IMR-90 (cell line): ENCODE measurements at regions not wholly inside any gene's neighbourhood (a gene's known extent, or its start where the extent isn't known, plus 50 kb on each side); places are given as distances from the start of the nearest gene placed in this dataset.

Experiments
- ATAC-seq: fragments of 200-7000 bp; cut with Tn5 transposase; 2 replicates; pipeline ENCODE4 v1.9.1; 2020; ENCODE audit warnings: low read depth, mild to moderate bottlenecking, moderate library complexity
- BruUV-seq: library from RNA; stranded (reverse); fragments of 400-500 nt; replicated peaks from 2 replicates; lab custom pipeline; 2021; lab: Mats Ljungman, UMichigan
- CTCF ChIA-PET: fragments of 300-600 bp; formaldehyde crosslinking; extraction: SDS; loops from one replicate; lab custom pipeline; 2021; ENCODE audit warnings: antibody characterized with exemption; lab: Yijun Ruan, JAX
- POLR2A ChIA-PET: fragments of 300-600 bp; sonication (Branson Sonifier 250); formaldehyde crosslinking; loops from one replicate; lab custom pipeline; 2022; ENCODE audit warnings: antibody characterized with exemption; ENCODE audit not compliant: unreplicated experiment; lab: Charles Lee
- DNase-seq: peaks from one replicate; pipeline ENCODE4 v3.0.0; 2013
- H2AFZ ChIP-seq: replicated peaks from 2 replicates; pipeline ENCODE3; 2013; ENCODE audit warnings: low read length, mild to moderate bottlenecking; ENCODE audit not compliant: poor library complexity
- H2AK5ac ChIP-seq: 2 replicates; pipeline ENCODE4 v1.6.1; 2013; ENCODE audit warnings: low read depth, low read length, inconsistent platforms
- H2AK9ac ChIP-seq: replicated peaks from 2 replicates; pipeline ENCODE3; 2013; ENCODE audit warnings: mild to moderate bottlenecking, low read depth, low read length, moderate library complexity; ENCODE audit not compliant: poor library complexity
- H2BK120ac ChIP-seq: 2 replicates; pipeline ENCODE4 v1.6.1; 2013; ENCODE audit warnings: low read depth, low read length, inconsistent platforms
- H2BK15ac ChIP-seq: 3 replicates; pipeline ENCODE4 v1.6.1; 2013; ENCODE audit warnings: low read depth, low read length, inconsistent platforms
- H2BK20ac ChIP-seq: 2 replicates; pipeline ENCODE4 v1.6.1; 2013; ENCODE audit warnings: low read depth, mild to moderate bottlenecking, inconsistent platforms, low read length, moderate library complexity
- H2BK5ac ChIP-seq: 2 replicates; pipeline ENCODE4 v1.6.1; 2013; ENCODE audit warnings: mild to moderate bottlenecking, low read depth, low read length, inconsistent platforms; ENCODE audit not compliant: poor library complexity, severe bottlenecking
- H3K14ac ChIP-seq: replicated peaks from 2 replicates; pipeline ENCODE4 v1.6.1; 2013; ENCODE audit warnings: low read depth, low read length, inconsistent platforms
- H3K18ac ChIP-seq: 2 replicates; pipeline ENCODE4 v1.6.1; 2013; ENCODE audit warnings: low read depth, low read length, control low read depth
- H3K23ac ChIP-seq: 2 replicates; pipeline ENCODE4 v1.6.1; 2013; ENCODE audit warnings: low read depth, low read length, inconsistent platforms
- H3K27ac ChIP-seq: 2 replicates; pipeline ENCODE4 v1.5.1; 2013; ENCODE audit warnings: mild to moderate bottlenecking, control low read depth, low read length; ENCODE audit not compliant: insufficient read depth
- H3K27me3 ChIP-seq: 2 replicates; pipeline ENCODE4 v1.6.1; 2013; ENCODE audit warnings: low read length; ENCODE audit not compliant: control insufficient read depth, insufficient read depth
- H3K36me3 ChIP-seq: 2 replicates; pipeline ENCODE4 v1.6.1; 2013; ENCODE audit warnings: low read length, mixed read lengths; ENCODE audit not compliant: control insufficient read depth, insufficient read depth
- H3K4ac ChIP-seq: 2 replicates; pipeline ENCODE4 v1.6.1; 2013; ENCODE audit warnings: low read depth, low read length, inconsistent platforms
- H3K4me1 ChIP-seq: 2 replicates; pipeline ENCODE4 v1.6.1; 2013; ENCODE audit warnings: low read length, mixed read lengths; ENCODE audit not compliant: control insufficient read depth, insufficient read depth
- H3K4me2 ChIP-seq: 2 replicates; pipeline ENCODE4 v1.6.1; 2013; ENCODE audit warnings: low read depth, mild to moderate bottlenecking, control low read depth, low read length, moderate library complexity
- H3K4me3 ChIP-seq: 2 replicates; pipeline ENCODE4 v1.5.1; 2013; ENCODE audit warnings: low read depth, mild to moderate bottlenecking, control low read depth, low read length, moderate library complexity; ENCODE audit not compliant: insufficient read depth
- H3K56ac ChIP-seq: 2 replicates; pipeline ENCODE4 v1.6.1; 2013; ENCODE audit warnings: low read length, inconsistent platforms; ENCODE audit not compliant: insufficient read depth; ENCODE audit errors: extremely low read depth
- H3K79me1 ChIP-seq, 2 experiments: 2 replicates each; pipeline ENCODE4 v1.6.1; 2013; ENCODE audit warnings: low read length in 2 of 2, inconsistent platforms in 1 of 2, low read depth in 1 of 2
- H3K9ac ChIP-seq: 2 replicates; pipeline ENCODE4 v1.6.1; 2013; ENCODE audit warnings: low read depth, low read length, control low read depth
- H3K9me1 ChIP-seq: 2 replicates; pipeline ENCODE4 v1.6.1; 2013; ENCODE audit warnings: low read length, inconsistent platforms; ENCODE audit not compliant: insufficient read depth
- H3K9me3 ChIP-seq: 2 replicates; pipeline ENCODE4 v1.6.1; 2013; ENCODE audit warnings: low read length; ENCODE audit not compliant: control insufficient read depth, insufficient read depth
- H4K20me1 ChIP-seq: 2 replicates; pipeline ENCODE4 v1.6.1; 2013; ENCODE audit warnings: low read length, inconsistent platforms; ENCODE audit not compliant: insufficient read depth
- H4K5ac ChIP-seq: 2 replicates; pipeline ENCODE4 v1.6.1; 2013; ENCODE audit warnings: mild to moderate bottlenecking, low read depth, low read length, control low read depth
- H4K8ac ChIP-seq, 2 experiments: 2 replicates each; pipeline ENCODE4 v1.6.1; 2013; ENCODE audit warnings: low read depth in 2 of 2, low read length in 2 of 2, control low read depth in 1 of 2, inconsistent platforms in 1 of 2
- H4K91ac ChIP-seq: 2 replicates; pipeline ENCODE4 v1.6.1; 2013; ENCODE audit warnings: low read depth, low read length, inconsistent platforms; ENCODE audit not compliant: insufficient read depth
- CHD1 ChIP-seq: IDR thresholded peaks from 2 replicates; pipeline ENCODE4 v1.6.1; 2012; ENCODE audit warnings: low read depth, low read length, improper control_type of control experiment
- FOS ChIP-seq: fragments of 150-350 bp; IDR thresholded peaks from 2 replicates; pipeline ENCODE4 v1.6.1; 2016; ENCODE audit warnings: low read depth, low read length
- MAZ ChIP-seq: IDR thresholded peaks from 2 replicates; pipeline ENCODE4 v1.6.1; 2012; ENCODE audit warnings: low read depth, mild to moderate bottlenecking, low read length, improper control_type of control experiment, moderate library complexity, borderline replicate concordance
- POLR2A ChIP-seq: IDR thresholded peaks from 2 replicates; pipeline ENCODE4 v1.6.1; 2012; ENCODE audit warnings: mild to moderate bottlenecking, low read depth, low read length
- RCOR1 ChIP-seq: IDR thresholded peaks from 2 replicates; pipeline ENCODE4 v1.6.1; 2012; ENCODE audit warnings: mild to moderate bottlenecking, low read length, improper control_type of control experiment; ENCODE audit not compliant: insufficient replicate concordance
- USF2 ChIP-seq: fragments of 150-350 bp; IDR thresholded peaks from 2 replicates; pipeline ENCODE4 v1.6.1; 2017; ENCODE audit warnings: mild to moderate bottlenecking, antibody characterized with exemption, low read length, low read depth
- WGBS, 2 experiments: methylation state at CpG; one replicate each; pipeline versions ENCODE4 v1.1.5 to v1.1.7; 2013; ENCODE audit warnings: missing lambda C conversion rate in 2 of 2; ENCODE audit not compliant: insufficient read length in 1 of 2; ENCODE audit errors: extremely low coverage in 2 of 2; 5-methylcytosine and 5-hydroxymethylcytosine counted together
- dilution Hi-C: fragments of 300-500 bp; cut with HindIII; formaldehyde crosslinking; loops from one replicate; pipeline ENCODE4 v1.14.3; 2018; ENCODE audit warnings: low sequenced_read_pairs; ENCODE audit not compliant: unreplicated experiment
- in situ Hi-C: fragments of 300-500 bp; cut with MboI; formaldehyde crosslinking; loops from 3 replicates; pipeline ENCODE4 v1.14.3; 2019; ENCODE audit warnings: low sequenced_read_pairs, inconsistent platforms, mixed read lengths
- intact Hi-C: fragments of 100-400 bp; cut with micrococcal nuclease; formaldehyde crosslinking; loops from 2 replicates; pipeline ENCODE4 v1.10.0; 2022
- TF ChIP-seq, protein P1 (sequence below): conservative IDR thresholded peaks from 2 replicates; pipeline ENCODE4 v1.5.1; 2012; ENCODE audit warnings: mild to moderate bottlenecking, low read depth, low read length, improper control_type of control experiment
- TF ChIP-seq, protein P2 (sequence below): fragments of 150-350 bp; IDR thresholded peaks from 2 replicates; pipeline ENCODE4 v1.6.1; 2016; ENCODE audit warnings: low read depth, mild to moderate bottlenecking, low read length, moderate library complexity, borderline replicate concordance

GRCh38 chr1:221827307-221827642, 85.4 kb upstream of the DUSP10 start:
- intact Hi-C loops, result no loop called here
- Histone ChIP-seq H3K9ac (no peak overlapping the region), H3K18ac (peak overlapping the region; percentile 93; the same call in 1 of the 2 replicates), H2BK5ac (peak overlapping the region; percentile 68), H3K23ac (peak overlapping the region; percentile 79), H2AFZ (peak overlapping the region; percentile 79), H2BK15ac (peak overlapping the region; percentile 82; the same call in 2 of the 3 replicates), H3K79me1 (no peaks in the 10 kb centered on the region), H3K36me3 (no peaks in the 10 kb centered on the region), H3K4me2 (no peak overlapping the region), H4K20me1 (no peaks in the 10 kb centered on the region), H3K4ac (peak overlapping the region; percentile 81), H3K14ac (peak overlapping the region; percentile 69), H4K8ac (peak overlapping the region; percentile 77 to 97), H3K9me3 (no peaks in the 10 kb centered on the region), H4K91ac (peak overlapping the region; percentile 71), H2BK120ac (peak overlapping the region; percentile 86), H3K4me1 (peaks cover 20% of the 10 kb centered on the region), H3K27ac (no peak overlapping the region; the same call in 1 of the 2 replicates), H3K56ac (no peak overlapping the region), H3K27me3 (no peaks in the 10 kb centered on the region), H3K4me3 (no peak overlapping the region), H2AK5ac (peak overlapping the region; percentile 79), H3K9me1 (peaks cover 14% of the 10 kb centered on the region), H2BK20ac (peak overlapping the region; percentile 94), H4K5ac (peak overlapping the region; percentile 21; the same call in 1 of the 2 replicates), H2AK9ac (peak overlapping the region; percentile 12)
- CTCF ChIA-PET, result interaction anchor here (0.6 to 1.1 kb wide), 2 partner anchors 47 to 228 kb away, joined by 3 to 6 read pairs; no protein-coding TSS in a partner anchor
- no peak for ATAC-seq
- no peak for TF ChIP-seq FOS
- TF ChIP-seq MAZ, result no peak
- TF ChIP-seq USF2, result no peak
- TF ChIP-seq, protein P1, sequence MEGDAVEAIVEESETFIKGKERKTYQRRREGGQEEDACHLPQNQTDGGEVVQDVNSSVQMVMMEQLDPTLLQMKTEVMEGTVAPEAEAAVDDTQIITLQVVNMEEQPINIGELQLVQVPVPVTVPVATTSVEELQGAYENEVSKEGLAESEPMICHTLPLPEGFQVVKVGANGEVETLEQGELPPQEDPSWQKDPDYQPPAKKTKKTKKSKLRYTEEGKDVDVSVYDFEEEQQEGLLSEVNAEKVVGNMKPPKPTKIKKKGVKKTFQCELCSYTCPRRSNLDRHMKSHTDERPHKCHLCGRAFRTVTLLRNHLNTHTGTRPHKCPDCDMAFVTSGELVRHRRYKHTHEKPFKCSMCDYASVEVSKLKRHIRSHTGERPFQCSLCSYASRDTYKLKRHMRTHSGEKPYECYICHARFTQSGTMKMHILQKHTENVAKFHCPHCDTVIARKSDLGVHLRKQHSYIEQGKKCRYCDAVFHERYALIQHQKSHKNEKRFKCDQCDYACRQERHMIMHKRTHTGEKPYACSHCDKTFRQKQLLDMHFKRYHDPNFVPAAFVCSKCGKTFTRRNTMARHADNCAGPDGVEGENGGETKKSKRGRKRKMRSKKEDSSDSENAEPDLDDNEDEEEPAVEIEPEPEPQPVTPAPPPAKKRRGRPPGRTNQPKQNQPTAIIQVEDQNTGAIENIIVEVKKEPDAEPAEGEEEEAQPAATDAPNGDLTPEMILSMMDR, result no peak
- no peak for TF ChIP-seq RCOR1
- no peak for TF ChIP-seq CHD1
- TF ChIP-seq, protein P2, sequence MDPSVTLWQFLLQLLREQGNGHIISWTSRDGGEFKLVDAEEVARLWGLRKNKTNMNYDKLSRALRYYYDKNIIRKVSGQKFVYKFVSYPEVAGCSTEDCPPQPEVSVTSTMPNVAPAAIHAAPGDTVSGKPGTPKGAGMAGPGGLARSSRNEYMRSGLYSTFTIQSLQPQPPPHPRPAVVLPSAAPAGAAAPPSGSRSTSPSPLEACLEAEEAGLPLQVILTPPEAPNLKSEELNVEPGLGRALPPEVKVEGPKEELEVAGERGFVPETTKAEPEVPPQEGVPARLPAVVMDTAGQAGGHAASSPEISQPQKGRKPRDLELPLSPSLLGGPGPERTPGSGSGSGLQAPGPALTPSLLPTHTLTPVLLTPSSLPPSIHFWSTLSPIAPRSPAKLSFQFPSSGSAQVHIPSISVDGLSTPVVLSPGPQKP, result no peak
- no peak for TF ChIP-seq POLR2A
- in situ Hi-C loops, result no loop called here
- POLR2A ChIA-PET, result no interaction called here
- no CpG with 5 or more reads among the region's 1 CpG for whole genome bisulfite sequencing, 2 experiments
- BruUV-seq, result no TSS peak
- dilution Hi-C loops, result no loop called here
- no peak for DNase-seq
